ENCODE measurements at regions not wholly inside any gene's neighbourhood (a gene's known extent, or its start where the extent isn't known, plus 50 kb on each side); places are given as distances from the start of the nearest gene placed in this dataset.
"Not testable (repeated sequence)": the region's sequence is repeated elsewhere in the genome, so short reads cannot be mapped to it uniquely, and the experiment has no call there.

DNA sequence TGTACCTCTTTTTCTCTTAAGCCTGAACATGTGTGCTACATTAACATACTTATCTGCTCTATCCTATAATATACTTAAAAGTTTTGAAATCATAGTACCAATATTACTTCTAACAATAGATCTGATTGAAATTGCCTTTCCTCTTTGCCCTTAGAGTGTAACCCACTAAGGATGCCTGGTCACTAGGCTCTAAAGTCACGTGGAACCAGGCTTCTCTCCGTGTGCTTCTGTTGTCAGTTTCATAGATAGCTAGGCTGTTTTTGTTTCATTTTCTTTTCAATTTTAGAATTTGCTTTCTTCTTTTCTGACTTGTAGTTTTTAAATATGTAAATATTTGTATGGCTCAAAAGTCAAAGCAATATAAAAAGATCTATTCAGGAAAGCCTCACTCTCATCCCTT lies 100.5 kb upstream of the PZP start:
- DNase-seq (ENCODE audit: low spot score), result not testable (repeated sequence)

DNA sequence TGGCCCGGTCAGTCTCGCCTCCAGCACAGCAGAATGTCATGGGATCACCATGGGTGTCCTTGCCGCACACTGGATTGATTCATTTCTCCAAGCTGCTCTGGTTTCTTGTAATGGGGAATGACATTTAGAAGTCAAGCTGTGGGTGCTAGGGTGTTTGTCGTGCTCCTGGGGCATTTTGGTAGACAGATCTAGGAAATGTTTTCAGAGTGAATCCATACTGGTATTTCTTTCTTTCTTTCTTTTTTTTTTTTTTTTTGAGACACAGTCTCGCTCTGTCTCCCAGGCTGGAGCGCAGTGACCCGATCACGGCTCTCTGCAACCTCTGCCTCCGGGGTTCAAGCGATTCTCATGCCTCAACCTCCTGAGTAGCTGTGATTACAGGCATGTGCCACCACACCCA lies 100.0 kb upstream of the PZP start:
- not testable (repeated sequence) for DNase-seq (ENCODE audit: low spot score)

DNA sequence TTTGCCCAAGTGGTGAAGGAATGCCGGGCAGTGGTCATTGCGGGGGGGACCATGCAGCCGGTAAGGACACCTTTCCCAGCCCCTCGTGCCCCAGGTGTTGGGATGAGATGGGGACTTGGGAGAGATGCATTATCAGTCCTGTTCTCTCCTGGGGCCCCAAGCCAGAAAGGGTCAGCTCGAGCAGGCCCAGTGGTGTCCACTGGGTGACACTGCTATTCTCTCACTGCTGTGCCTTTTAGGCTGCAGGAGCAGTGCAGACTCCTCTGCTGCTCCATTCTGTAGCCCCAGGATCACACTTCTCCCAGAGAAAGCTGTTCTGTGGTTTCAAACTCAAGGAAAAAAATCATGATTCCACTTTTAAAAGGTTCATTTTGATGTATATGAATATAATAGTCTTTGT lies 99.1 kb upstream of the PZP start:
- not testable (repeated sequence) for DNase-seq (ENCODE audit: low spot score)

DNA sequence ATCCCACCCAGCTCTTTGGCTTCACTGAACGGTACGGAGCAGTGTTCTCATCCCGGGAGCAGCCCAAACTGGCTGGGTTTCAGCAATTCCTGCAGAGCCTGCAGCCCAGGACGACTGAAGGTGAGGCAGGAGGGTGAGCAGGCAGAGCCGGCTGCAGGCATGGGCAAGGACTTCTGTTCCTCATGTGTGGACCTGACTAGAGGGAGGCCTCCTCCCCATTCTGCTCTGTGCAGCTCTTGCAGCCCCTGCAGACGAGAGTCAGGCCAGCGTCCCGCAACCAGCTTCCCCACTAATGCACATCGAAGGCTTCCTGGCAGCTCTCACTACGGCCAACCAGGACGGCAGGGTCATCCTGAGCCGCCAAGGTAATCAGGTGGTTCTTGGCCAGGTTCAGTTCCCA lies 97.8 kb upstream of the PZP start:
- not testable (repeated sequence) for DNase-seq (ENCODE audit: low spot score)

GRCh38 chr12:9304540-9304939 lies 96.3 kb upstream of the PZP start:
- DNase-seq (ENCODE audit: low spot score), result not testable (repeated sequence)

DNA sequence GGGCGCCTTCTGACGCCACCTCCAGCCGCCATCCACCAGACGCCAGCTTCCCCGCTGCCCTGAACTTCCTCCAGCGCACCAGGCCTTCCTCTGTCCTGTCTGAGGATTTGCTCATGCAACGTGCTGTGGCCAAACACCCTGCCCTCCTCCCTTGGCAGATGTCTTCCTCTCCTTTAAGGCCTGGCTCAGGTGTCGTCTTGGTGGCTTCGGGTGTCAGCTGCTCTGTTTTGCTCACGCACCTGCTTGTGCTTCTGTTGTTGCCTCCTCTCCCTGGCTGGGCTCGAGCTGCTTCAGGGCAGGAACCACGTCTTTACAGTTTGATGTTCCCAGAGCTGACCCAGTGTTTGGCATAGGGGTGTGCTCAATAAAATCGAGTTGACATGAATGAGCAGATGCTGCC lies 87.7 kb upstream of the PZP start:
- not testable (repeated sequence) for DNase-seq (ENCODE audit: low spot score)

- DNase-seq (ENCODE audit: low spot score), result not testable (repeated sequence)
These were observed 86.0 kb upstream of the PZP start for GRCh38 chr12:9294072-9294620.

DNA sequence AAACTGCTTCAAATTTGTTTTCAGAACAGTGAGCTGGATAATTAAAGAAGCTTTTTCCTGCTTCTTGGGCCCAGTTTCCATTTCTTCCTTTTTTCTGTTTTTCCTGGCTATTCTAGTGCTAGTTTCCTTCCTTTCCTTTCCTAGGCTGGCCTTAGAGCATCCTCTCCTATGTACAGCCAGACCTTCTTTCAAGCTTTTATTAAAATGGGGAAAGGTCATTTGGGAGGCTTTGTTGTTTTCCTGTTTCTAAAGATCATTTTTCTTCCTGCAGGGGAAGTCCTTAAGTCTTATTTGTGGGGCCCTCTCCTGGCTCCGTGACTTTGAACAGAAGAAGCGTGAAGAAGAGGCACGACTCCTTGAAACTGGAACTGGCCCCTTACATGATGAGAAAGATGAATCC lies 85.2 kb upstream of the PZP start:
- DNase-seq (ENCODE audit: low spot score), result not testable (repeated sequence)

- DNase-seq (ENCODE audit: low spot score), result not testable (repeated sequence)
These were observed 81.8 kb upstream of the PZP start for GRCh38 chr12:9289984-9290383.

DNA sequence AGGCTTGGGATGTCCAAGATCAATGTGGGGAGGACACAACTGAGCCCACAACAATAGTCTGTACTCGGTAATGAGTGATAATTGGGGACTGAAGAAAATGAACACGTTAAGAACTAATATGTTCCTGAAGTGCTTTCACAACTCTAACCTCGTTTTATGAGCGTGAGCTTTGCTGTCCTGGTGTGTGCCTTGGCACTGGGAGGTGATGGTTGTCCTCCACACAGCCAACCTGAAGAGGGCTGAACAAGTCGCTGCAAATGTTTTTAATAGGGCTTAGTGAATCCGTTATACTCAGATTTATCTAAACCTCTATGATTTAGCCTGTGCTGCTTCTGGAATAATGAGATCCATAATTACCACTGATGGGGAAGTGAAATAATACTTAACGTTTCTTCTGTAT lies 76.5 kb upstream of the PZP start:
- DNase-seq (ENCODE audit: low spot score), result not testable (repeated sequence)

DNA sequence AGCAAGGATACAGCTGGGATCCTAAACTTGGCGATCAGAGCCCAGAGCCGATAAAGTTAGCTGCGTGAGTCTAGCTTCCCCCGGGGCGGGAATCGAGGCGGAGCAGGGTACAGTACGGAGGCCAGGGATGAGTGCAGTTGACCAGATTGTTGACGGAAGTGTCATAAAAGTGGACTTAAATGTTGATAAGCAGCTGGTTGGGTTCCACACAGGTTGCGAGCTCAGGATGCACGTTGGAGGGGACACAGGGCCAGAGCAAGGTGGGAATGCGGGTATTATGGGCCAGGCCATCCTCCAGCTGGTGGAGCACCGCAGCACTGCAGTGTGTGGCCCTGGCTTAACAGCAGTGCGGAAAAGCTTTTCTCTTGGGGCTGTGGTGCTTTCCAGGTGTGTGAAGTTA lies 76.0 kb upstream of the PZP start:
- not testable (repeated sequence) for DNase-seq (ENCODE audit: low spot score)

GRCh38 chr12:9283346-9284095 lies 75.3 kb upstream of the PZP start:
- DNase-seq (ENCODE audit: low spot score), result not testable (repeated sequence)

DNA sequence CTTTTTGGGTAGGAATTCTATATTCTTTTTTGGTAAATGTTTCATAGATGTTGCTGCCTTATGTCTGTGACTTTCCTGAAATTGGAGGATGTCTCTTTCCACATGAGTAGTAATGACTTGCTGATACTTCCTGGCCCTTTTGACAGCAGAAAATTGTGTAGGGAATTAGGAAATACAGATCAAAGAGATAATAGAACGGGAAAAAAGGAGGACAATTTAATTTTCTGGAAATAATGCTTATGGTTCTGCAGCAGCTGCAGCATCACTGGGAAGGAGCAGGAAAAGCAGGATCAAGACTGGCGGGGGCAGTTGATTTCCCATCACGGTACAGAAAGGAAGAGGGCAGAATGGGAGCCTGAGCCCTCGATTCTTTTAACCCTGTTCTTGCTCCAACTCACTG lies 68.8 kb upstream of the PZP start:
- DNase-seq (ENCODE audit: low spot score), result no peak

DNA sequence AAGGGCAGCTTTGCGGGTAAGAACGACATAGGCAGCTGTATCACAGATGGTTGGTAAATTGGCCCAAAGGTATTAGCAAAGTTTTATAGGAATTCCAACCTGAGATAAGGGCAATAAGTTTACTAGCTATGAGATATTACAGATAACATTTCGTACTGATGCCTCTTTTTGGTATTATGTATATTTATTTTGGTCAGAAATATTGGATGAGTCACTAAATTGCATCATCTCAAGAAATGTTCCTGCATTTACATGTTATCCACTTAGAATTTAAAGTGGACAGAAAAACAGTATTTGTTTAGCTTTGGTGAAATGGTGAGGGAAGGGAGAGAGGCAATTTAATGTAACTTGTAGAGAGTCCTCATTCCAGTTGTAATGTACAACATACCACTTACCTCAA lies 65.1 kb upstream of the PZP start:
- DNase-seq (ENCODE audit: low spot score), result peak; percentile 8

- no peak for DNase-seq (ENCODE audit: low spot score)
These were observed 63.7 kb upstream of the PZP start for GRCh38 chr12:9271875-9272274.

GRCh38 chr12:9264546-9264945 lies 56.4 kb upstream of the PZP start:
- DNase-seq (ENCODE audit: low spot score), result no peak

DNA sequence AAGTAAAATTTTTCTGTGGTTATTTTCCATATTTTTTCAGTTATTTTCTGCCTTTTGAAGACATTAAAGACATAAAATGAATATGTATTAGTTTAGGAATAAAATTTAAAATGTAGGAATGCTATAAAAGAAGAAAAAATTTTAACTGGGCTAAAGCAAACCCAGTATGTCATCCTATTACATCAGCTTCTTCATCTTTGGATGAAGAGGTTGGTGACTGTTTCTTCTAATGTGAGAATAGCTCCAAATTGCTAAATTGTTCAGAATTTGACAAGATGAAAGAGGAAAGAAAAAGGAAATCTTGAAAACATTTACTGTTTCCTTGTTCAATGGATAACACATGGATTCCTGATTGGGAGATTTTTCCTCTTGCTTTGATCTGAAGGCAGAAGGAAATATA lies 52.7 kb upstream of the PZP start:
- no peak for DNase-seq (ENCODE audit: low spot score)

DNA sequence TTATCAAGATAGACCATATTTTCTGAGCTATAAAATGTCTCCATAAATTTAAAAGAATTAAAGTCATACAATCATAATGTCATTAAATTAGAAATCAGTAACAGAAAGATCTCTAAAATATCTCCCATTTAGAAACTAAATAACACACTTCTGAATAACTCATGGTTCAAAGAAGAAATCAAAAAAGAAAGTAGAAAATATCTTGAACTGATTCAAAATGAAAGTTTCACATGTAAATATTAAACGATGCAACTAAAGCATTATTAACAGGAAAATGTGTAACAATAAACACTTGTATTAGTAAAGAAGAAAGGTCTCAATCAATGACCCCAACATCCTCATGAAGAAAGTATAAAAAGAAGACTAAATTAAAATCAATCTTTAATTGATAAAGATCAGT lies 50.5 kb upstream of the PZP start:
- DNase-seq (ENCODE audit: low spot score), result no peak

Measured in A172 (cell line).